Lung (tissue), 11 donors: ENCODE measurements at regions not wholly inside any gene's neighbourhood (a gene's known extent, or its start where the extent isn't known, plus 50 kb on each side); places are given as distances from the start of the nearest gene placed in this dataset.

Experiments
- ATAC-seq: fragments of 200-7000 bp; cut with Tn5 transposase; one replicate; pipeline ENCODE4 v1.9.1; 2020; ENCODE audit warnings: moderate number of reproducible peaks; ENCODE audit not compliant: insufficient read depth, low FRiP score
- DNase-seq, 3 donors: peaks; one replicate each; pipeline ENCODE4 v3.0.0-alpha.2; 2013 to 2017
- H3K27ac ChIP-seq, 2 donors: one replicate each; pipeline ENCODE4 v1.5.1; 2013; ENCODE audit warnings: mild to moderate bottlenecking in 2 of 2, moderate library complexity in 2 of 2, control low read depth in 1 of 2, inconsistent platforms in 1 of 2, low read depth in 1 of 2, low read length in 1 of 2
- H3K27me3 ChIP-seq, 3 donors: one replicate each; pipeline ENCODE4 v1.5.1; 2013; ENCODE audit warnings: low read length in 2 of 3; ENCODE audit not compliant: control insufficient read depth in 3 of 3, insufficient read depth in 3 of 3
- H3K36me3 ChIP-seq, 4 donors: one replicate each; pipeline ENCODE4 v1.5.1; 2013; ENCODE audit warnings: low read length in 4 of 4, mild to moderate bottlenecking in 1 of 4, moderate library complexity in 1 of 4; ENCODE audit not compliant: control insufficient read depth in 4 of 4, insufficient read depth in 4 of 4
- H3K4me1 ChIP-seq, 5 donors: one replicate each; pipeline ENCODE4 v1.5.1; 2013; ENCODE audit warnings: low read length in 5 of 5, mild to moderate bottlenecking in 2 of 5, moderate library complexity in 1 of 5; ENCODE audit not compliant: control insufficient read depth in 5 of 5, insufficient read depth in 5 of 5
- H3K4me3 ChIP-seq: one replicate; pipeline ENCODE4 v1.5.1; 2013; ENCODE audit warnings: mild to moderate bottlenecking, control low read depth, moderate library complexity
- H3K9ac ChIP-seq, 2 donors: one replicate each; pipeline ENCODE4 v1.5.1; 2013; ENCODE audit warnings: low read length in 2 of 2, control low read depth in 1 of 2; ENCODE audit not compliant: insufficient read depth in 1 of 2
- H3K9me3 ChIP-seq, 4 donors: one replicate each; pipeline ENCODE4 v1.5.1; 2013; ENCODE audit warnings: low read length in 3 of 4, mild to moderate bottlenecking in 1 of 4, moderate library complexity in 1 of 4; ENCODE audit not compliant: control insufficient read depth in 4 of 4, insufficient read depth in 3 of 4
- WGBS, 2 donors: extraction: QIAGEN DNeasy Blood & Tissue Kit; methylation state at CpG; one replicate each; pipeline ENCODE4 v1.1.7; 2013; 5-methylcytosine and 5-hydroxymethylcytosine counted together
- TF ChIP-seq, protein P1 (sequence below): IDR thresholded peaks from 2 replicates; pipeline ENCODE4 v1.5.1; 2012; ENCODE audit warnings: mild to moderate bottlenecking; ENCODE audit errors: control extremely low read depth, extremely low read depth
- donor health status: control.
- donor health status: control.
- donor health status: Bipolar disorder and iron deficiency.
- donor health status: healthy.
- donor health status: DM: yes; HTN: yes; CAD: no.

DNA sequence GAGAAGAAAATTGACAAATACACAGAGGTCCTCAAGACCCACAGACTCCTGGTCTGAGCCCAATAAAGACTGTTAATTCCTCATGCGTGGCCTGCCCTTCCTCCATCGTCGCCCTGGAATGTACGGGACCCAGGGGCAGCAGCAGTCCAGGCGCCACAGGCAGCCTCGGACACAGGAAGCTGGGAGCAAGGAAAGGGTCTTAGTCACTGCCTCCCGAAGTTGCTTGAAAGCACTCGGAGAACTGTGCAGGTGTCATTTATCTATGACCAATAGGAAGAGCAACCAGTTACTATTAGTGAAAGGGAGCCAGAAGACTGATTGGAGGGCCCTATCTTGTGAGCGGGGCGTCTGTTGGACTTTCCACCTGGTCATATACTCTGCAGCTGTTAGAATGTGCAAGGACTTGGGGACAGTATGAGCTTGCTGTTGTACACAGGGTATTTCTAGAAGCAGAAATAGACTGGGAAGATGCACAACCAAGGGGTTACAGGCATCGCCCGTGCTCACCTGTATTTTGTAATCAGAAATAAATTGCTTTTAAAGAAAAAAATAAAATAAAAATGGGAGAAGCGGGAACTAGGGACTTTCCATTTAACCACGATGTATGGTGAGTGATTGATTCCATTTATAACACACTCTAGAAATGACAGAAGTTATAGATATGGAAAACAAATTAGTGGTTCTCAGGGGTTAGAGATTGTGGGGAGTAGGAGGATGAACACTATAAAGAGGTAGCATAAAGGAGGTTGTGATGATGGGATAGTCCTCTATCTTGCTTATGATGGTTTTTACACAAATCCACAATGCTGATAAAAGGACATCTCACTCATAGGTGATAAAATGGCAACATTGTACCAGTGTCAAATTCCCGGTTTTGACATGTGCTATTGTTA lies 244.7 kb downstream of the MRPL39 start:
- Histone ChIP-seq H3K27me3 (no peaks in the 10 kb centered on the region), H3K4me1 (no peaks in the 10 kb centered on the region), H3K9me3 (no peaks in the 10 kb centered on the region), H3K4me3 (no peak overlapping the region), H3K27ac (no peak overlapping the region), H3K36me3 (no peaks in the 10 kb centered on the region), H3K9ac (no peak overlapping the region)
- TF ChIP-seq, protein P1, sequence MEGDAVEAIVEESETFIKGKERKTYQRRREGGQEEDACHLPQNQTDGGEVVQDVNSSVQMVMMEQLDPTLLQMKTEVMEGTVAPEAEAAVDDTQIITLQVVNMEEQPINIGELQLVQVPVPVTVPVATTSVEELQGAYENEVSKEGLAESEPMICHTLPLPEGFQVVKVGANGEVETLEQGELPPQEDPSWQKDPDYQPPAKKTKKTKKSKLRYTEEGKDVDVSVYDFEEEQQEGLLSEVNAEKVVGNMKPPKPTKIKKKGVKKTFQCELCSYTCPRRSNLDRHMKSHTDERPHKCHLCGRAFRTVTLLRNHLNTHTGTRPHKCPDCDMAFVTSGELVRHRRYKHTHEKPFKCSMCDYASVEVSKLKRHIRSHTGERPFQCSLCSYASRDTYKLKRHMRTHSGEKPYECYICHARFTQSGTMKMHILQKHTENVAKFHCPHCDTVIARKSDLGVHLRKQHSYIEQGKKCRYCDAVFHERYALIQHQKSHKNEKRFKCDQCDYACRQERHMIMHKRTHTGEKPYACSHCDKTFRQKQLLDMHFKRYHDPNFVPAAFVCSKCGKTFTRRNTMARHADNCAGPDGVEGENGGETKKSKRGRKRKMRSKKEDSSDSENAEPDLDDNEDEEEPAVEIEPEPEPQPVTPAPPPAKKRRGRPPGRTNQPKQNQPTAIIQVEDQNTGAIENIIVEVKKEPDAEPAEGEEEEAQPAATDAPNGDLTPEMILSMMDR = no peak
- DNase-seq = no peak
- 89 to 90% methylated on average over 15 of the region's 15 CpGs for WGBS, 2 donors
- no peak for ATAC-seq

DNA sequence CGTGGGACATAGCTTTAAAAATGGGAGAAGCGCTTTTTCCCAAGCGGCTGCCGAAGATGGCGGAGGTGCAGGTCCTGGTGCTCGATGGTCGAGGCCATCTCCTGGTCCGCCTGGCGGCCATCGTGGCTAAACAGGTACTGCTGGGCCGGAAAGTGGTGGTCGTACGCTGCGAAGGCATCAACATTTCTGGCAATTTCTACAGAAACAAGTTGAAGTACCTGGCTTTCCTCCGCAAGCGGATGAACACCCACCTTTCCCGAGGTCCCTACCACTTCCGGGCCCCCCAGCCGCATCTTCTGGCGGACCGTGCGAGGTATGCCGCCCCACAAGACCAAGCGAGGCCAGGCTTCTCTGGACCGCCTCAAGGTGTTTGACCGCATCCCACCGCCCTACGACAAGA lies 245.5 kb downstream of the MRPL39 start:
- Histone ChIP-seq H3K4me3 (no peak overlapping the region), H3K9me3 (no peaks in the 10 kb centered on the region), H3K27me3 (no peaks in the 10 kb centered on the region), H3K27ac (no peak overlapping the region), H3K9ac (no peak overlapping the region), H3K36me3 (no peaks in the 10 kb centered on the region), H3K4me1 (no peaks in the 10 kb centered on the region)
- no peak for ATAC-seq
- WGBS, 2 donors = 95 to 97% methylated on average over 28 of the region's 28 CpGs
- TF ChIP-seq, protein P1 = no peak
- no peak for DNase-seq

DNA sequence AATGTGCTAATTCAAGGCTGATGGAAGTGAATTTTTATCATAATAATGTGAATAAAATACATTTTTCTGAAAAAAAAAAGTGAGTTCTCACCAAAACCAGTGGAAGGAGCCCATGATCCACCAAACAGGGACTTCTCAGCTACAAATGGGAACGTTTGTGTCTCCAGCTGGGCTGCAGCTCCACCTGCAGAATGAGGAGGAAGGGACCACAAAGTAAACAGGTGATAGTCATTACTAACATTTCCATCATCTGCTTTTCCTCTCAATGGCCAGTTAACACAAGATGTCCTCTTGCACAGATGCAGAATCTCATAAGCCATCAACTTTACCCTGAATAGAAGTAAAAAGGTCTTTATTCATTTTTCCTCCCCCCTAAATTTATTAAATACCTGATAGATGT lies 246.2 kb downstream of the MRPL39 start:
- no peak for ATAC-seq
- Histone ChIP-seq H3K27ac (no peak overlapping the region), H3K9ac (no peak overlapping the region), H3K4me1 (no peaks in the 10 kb centered on the region), H3K9me3 (no peaks in the 10 kb centered on the region), H3K36me3 (no peaks in the 10 kb centered on the region), H3K27me3 (no peaks in the 10 kb centered on the region), H3K4me3 (no peak overlapping the region)
- DNase-seq = no peak
- TF ChIP-seq, protein P1 = no peak
- 41 to 52% methylated on average over 1 of the region's 1 CpG for WGBS, 2 donors
